Endothelial cell of umbilical vein (primary cell): ENCODE measurements at regions not wholly inside any gene's neighbourhood (a gene's known extent, or its start where the extent isn't known, plus 50 kb on each side); places are given as distances from the start of the nearest gene placed in this dataset.

Source experiments
- BruUV-seq: library from RNA; stranded (reverse); fragments of 400-500 nt; replicated peaks from 2 replicates; lab custom pipeline; 2021; lab: Mats Ljungman, UMichigan
- CTCF ChIA-PET: fragments of 300-600, 350-600 bp; sonication (Branson Sonifier 250); formaldehyde crosslinking; loops from one replicate; lab custom pipeline; 2021; ENCODE audit warnings: antibody characterized with exemption, inconsistent platforms; lab: Charles Lee
- POLR2A ChIA-PET: fragments of 300-600, 350-600 bp; sonication (Branson Sonifier 250); formaldehyde crosslinking; loops from one replicate; lab custom pipeline; 2021; ENCODE audit warnings: antibody characterized with exemption, inconsistent platforms; lab: Charles Lee
- DNase-seq: peaks from one replicate; pipeline ENCODE4 v3.0.0-alpha.2; 2011; ENCODE audit warnings: low read depth, low spot score
- FAIRE-seq: peaks from 2 replicates; lab custom pipeline; 2011; peaks lifted over from hg19 to GRCh38; lab: Jason Lieb, UNC
- H2AFZ ChIP-seq: 2 replicates; pipeline ENCODE4 v1.6.0; 2012; ENCODE audit warnings: low read depth, low read length, control low read depth, inconsistent platforms
- H3K27ac ChIP-seq: 2 replicates; pipeline ENCODE4 v1.5.1; 2011; ENCODE audit warnings: low read depth, mild to moderate bottlenecking, control low read depth, low read length, moderate library complexity; ENCODE audit not compliant: insufficient read depth
- H3K27me3 ChIP-seq, 2 experiments: 2 replicates each; pipeline versions ENCODE4 v1.6.0 to v1.6.1; 2011; ENCODE audit warnings: low read length in 2 of 2, mixed read lengths in 1 of 2; ENCODE audit not compliant: control insufficient read depth in 2 of 2, insufficient read depth in 2 of 2
- H3K36me3 ChIP-seq, 2 experiments: 2 replicates in 1 of 2; 3 replicates in 1 of 2; pipeline ENCODE4 v1.5.1; 2011; ENCODE audit warnings: low read length in 2 of 2, mild to moderate bottlenecking in 1 of 2, moderate library complexity in 1 of 2; ENCODE audit not compliant: control insufficient read depth in 2 of 2, insufficient read depth in 2 of 2; ENCODE audit errors: extremely low read depth in 1 of 2
- H3K4me1 ChIP-seq: 3 replicates; pipeline ENCODE4 v1.5.1; 2011; ENCODE audit warnings: mild to moderate bottlenecking, low read length; ENCODE audit not compliant: control insufficient read depth, insufficient read depth; ENCODE audit errors: extremely low read depth
- H3K4me2 ChIP-seq: 2 replicates; pipeline ENCODE4 v1.6.1; 2011; ENCODE audit warnings: low read length, control low read depth, mixed read lengths; ENCODE audit not compliant: insufficient read depth
- H3K4me3 ChIP-seq, 3 experiments: fragments of 200-600 bp in 1 of 3; sonication (generic), shearing (Covaris generic) in 1 of 3; replicated peaks in 1 of 3; 2 replicates each; pipeline ENCODE4 v1.5.1; 2011 to 2016; ENCODE audit warnings: control low read depth in 3 of 3, low read length in 3 of 3, mild to moderate bottlenecking in 2 of 3, inconsistent platforms in 1 of 3, low read depth in 1 of 3, moderate library complexity in 1 of 3; ENCODE audit not compliant: insufficient read depth in 1 of 3
- H3K79me2 ChIP-seq: 2 replicates; pipeline ENCODE4 v1.6.0; 2012; ENCODE audit warnings: low read length, inconsistent platforms; ENCODE audit not compliant: control insufficient read depth, insufficient read depth
- H3K9ac ChIP-seq: replicated peaks from 2 replicates; pipeline ENCODE3; 2011; ENCODE audit warnings: low read length, control low read depth; ENCODE audit not compliant: insufficient read depth; ENCODE audit errors: extremely low read depth
- H3K9me1 ChIP-seq: replicated peaks from 3 replicates; pipeline ENCODE4 v1.6.0; 2011; ENCODE audit warnings: mild to moderate bottlenecking, low read length; ENCODE audit not compliant: control insufficient read depth, insufficient read depth; ENCODE audit errors: extremely low read depth
- H3K9me3 ChIP-seq: replicated peaks from 2 replicates; pipeline ENCODE4 v1.5.1; 2012; ENCODE audit warnings: low read length, inconsistent platforms; ENCODE audit not compliant: control insufficient read depth, insufficient read depth
- H4K20me1 ChIP-seq: replicated peaks from 2 replicates; pipeline ENCODE3; 2011; ENCODE audit warnings: mild to moderate bottlenecking, low read length; ENCODE audit not compliant: control insufficient read depth, insufficient read depth; ENCODE audit errors: extremely low read depth
- CTCF ChIP-seq, 2 donors: IDR thresholded peaks; 1 replicate in 1 of 2; 2 replicates in 1 of 2; pipeline ENCODE4 v1.5.1; 2011; ENCODE audit warnings: low read length in 2 of 2, mild to moderate bottlenecking in 2 of 2, moderate library complexity in 2 of 2, control low read depth in 1 of 2, inconsistent platforms in 1 of 2, low read depth in 1 of 2; ENCODE audit not compliant: insufficient read depth in 1 of 2; ENCODE audit errors: extremely low read depth in 1 of 2
- EZH2 ChIP-seq: IDR thresholded peaks from 2 replicates; pipeline ENCODE4 v1.6.1; 2012; ENCODE audit warnings: borderline replicate concordance, low read depth, mild to moderate bottlenecking, moderate library complexity, low read length, inconsistent platforms; ENCODE audit not compliant: severe bottlenecking
- FOS ChIP-seq: IDR thresholded peaks from 2 replicates; pipeline ENCODE4 v1.6.1; 2011; ENCODE audit warnings: mild to moderate bottlenecking, low read length, moderate library complexity, borderline replicate concordance; ENCODE audit not compliant: insufficient read depth
- GATA2 ChIP-seq: IDR thresholded peaks from 2 replicates; pipeline ENCODE4 v1.7.0; 2011; ENCODE audit warnings: low read depth, mild to moderate bottlenecking, moderate library complexity, mixed read lengths, low read length; ENCODE audit not compliant: insufficient read length, insufficient read depth
- JUN ChIP-seq: IDR thresholded peaks from 2 replicates; pipeline ENCODE4 v1.6.1; 2011; ENCODE audit warnings: borderline replicate concordance, low read depth; ENCODE audit not compliant: insufficient read length, insufficient read depth
- MYC ChIP-seq: IDR thresholded peaks from one replicate; pipeline ENCODE4 v1.6.1; 2011; ENCODE audit warnings: mild to moderate bottlenecking, low read depth, low read length
- POLR2A ChIP-seq: IDR thresholded peaks from 2 replicates; pipeline ENCODE4 v1.6.1; 2012; ENCODE audit warnings: low read depth, mild to moderate bottlenecking, control low read depth, low read length
- POLR2AphosphoS5 ChIP-seq: IDR thresholded peaks from 2 replicates; pipeline ENCODE4 v1.6.1; 2012; ENCODE audit warnings: low read depth, mild to moderate bottlenecking, control low read depth, low read length, moderate library complexity; ENCODE audit not compliant: insufficient read depth
- dilution Hi-C: fragments of 300-500 bp; cut with MboI; formaldehyde crosslinking; loops from one replicate; pipeline ENCODE4 v1.15.0; 2019; ENCODE audit warnings: low sequenced_read_pairs; ENCODE audit not compliant: extremely low pct_ligation_motif_present
- intact Hi-C: fragments of 100-400 bp; cut with micrococcal nuclease; formaldehyde crosslinking; loops from one replicate; pipeline ENCODE4 v1.10.0; 2022
- TF ChIP-seq, protein P1 (sequence below): IDR thresholded peaks from 2 replicates; pipeline ENCODE4 v1.6.1; 2011; ENCODE audit not compliant: insufficient read depth, insufficient read length

DNA sequence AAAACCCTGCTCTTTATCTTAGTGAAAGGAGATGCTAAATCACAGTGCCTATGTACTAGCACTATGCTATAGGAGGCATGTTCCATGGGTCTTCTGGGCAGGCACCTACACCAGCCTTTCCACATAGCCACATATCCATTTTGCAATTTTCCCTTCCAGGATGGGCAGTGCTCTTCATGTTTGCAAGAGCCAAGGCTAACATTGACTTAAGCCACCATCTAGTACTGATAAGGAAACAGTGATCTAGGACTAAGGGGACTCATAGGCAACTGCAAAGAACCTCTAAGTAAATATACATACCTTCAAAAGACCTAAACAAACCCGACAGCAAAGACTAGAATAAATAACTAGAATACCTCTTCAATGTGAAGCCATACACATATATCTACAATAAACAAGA, 919.7 kb upstream of the GYPC start:
- peaks cover 4% of the 10 kb centered on the region for H3K9me3 ChIP-seq
- H2AFZ ChIP-seq: no peak overlapping the region
- no peaks in the 10 kb centered on the region for H3K79me2 ChIP-seq
- FAIRE-seq (no peak), DNase-seq (no peak)
- ChIA-PET POLR2A (no interaction called here), CTCF (no interaction called here)
- H4K20me1 ChIP-seq: no peaks in the 10 kb centered on the region
- H3K9me1 ChIP-seq: no peaks in the 10 kb centered on the region
- no TSS peak for BruUV-seq
- H3K4me1 ChIP-seq: no peaks in the 10 kb centered on the region
- no peak overlapping the region for H3K9ac ChIP-seq
- intact Hi-C loops (no loop called here), dilution Hi-C loops (no loop called here)
- H3K27me3 ChIP-seq: no peaks in the 10 kb centered on the region
- no peak for TF ChIP-seq JUN
- TF ChIP-seq CTCF (IDR thresholded peaks at IDR 0.05; ENCODE audit: extremely low read depth in 1 of 2, insufficient read depth in 1 of 2, low read depth in 1 of 2, low read length in 2 of 2): no peak
- TF ChIP-seq EZH2: no peak
- no peak for TF ChIP-seq GATA2
- no peak for TF ChIP-seq MYC
- TF ChIP-seq POLR2AphosphoS5: no peak
- no peak for TF ChIP-seq FOS
- TF ChIP-seq POLR2A: no peak
- TF ChIP-seq, protein P1, sequence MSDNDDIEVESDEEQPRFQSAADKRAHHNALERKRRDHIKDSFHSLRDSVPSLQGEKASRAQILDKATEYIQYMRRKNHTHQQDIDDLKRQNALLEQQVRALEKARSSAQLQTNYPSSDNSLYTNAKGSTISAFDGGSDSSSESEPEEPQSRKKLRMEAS: no peak
- no peak overlapping the region for H3K4me3 ChIP-seq
- H3K27ac ChIP-seq: no peak overlapping the region
- no peaks in the 10 kb centered on the region for H3K36me3 ChIP-seq
- no peak overlapping the region for H3K4me2 ChIP-seq
